Breast epithelium (tissue), 4 donors: ENCODE measurements at regions not wholly inside any gene's neighbourhood (a gene's known extent, or its start where the extent isn't known, plus 50 kb on each side); places are given as distances from the start of the nearest gene placed in this dataset.

ENCODE experiments used
- DNase-seq, 2 donors: peaks; one replicate each; pipeline ENCODE4 v3.0.0-alpha.2; 2019; ENCODE audit warnings: low spot score in 2 of 2
- H3K27ac ChIP-seq, 2 donors: fragments of 200-600 bp; sonication (generic) in 1 of 2; one replicate each; pipeline ENCODE4 v1.5.1; 2016 to 2019; ENCODE audit warnings: mild to moderate bottlenecking in 1 of 2
- H3K27me3 ChIP-seq, 2 donors: fragments of 200-600 bp; sonication (generic) in 1 of 2; one replicate each; pipeline versions ENCODE4 v1.5.1 to v1.6.0; 2017 to 2019; ENCODE audit warnings: control low read depth in 1 of 2, mild to moderate bottlenecking in 1 of 2
- H3K36me3 ChIP-seq: fragments of 200-600 bp; one replicate; pipeline ENCODE4 v1.5.1; 2019
- H3K4me1 ChIP-seq, 2 donors: fragments of 200-600 bp; sonication (generic); one replicate each; pipeline ENCODE4 v1.5.1; 2016 to 2019; ENCODE audit warnings: control low read depth in 1 of 2
- H3K4me3 ChIP-seq, 3 donors: fragments of 200-600 bp; sonication (generic); 1 replicate in 2 of 3; 2 replicates in 1 of 3; pipeline ENCODE4 v1.5.1; 2016 to 2019; ENCODE audit warnings: mild to moderate bottlenecking in 3 of 3, moderate library complexity in 2 of 3
- H3K9me3 ChIP-seq, 2 donors: fragments of 200-600 bp; sonication (generic) in 1 of 2; one replicate each; pipeline ENCODE4 v1.5.1; 2016 to 2019; ENCODE audit warnings: control low read depth in 1 of 2
- CTCF ChIP-seq, 3 donors: fragments of 450-650 bp; IDR thresholded peaks; one replicate each; pipeline ENCODE4 v1.5.1; 2016 to 2017; ENCODE audit warnings: antibody characterized with exemption in 3 of 3, mild to moderate bottlenecking in 3 of 3, moderate library complexity in 3 of 3
- POLR2A ChIP-seq: fragments of 450-650 bp; IDR thresholded peaks from one replicate; pipeline ENCODE4 v1.6.1; 2016; ENCODE audit warnings: antibody characterized with exemption, mild to moderate bottlenecking, moderate library complexity
- POLR2AphosphoS5 ChIP-seq, 3 donors: sonication (generic); formaldehyde crosslinking; IDR thresholded peaks; one replicate each; pipeline ENCODE4 v1.6.1; 2017; ENCODE audit warnings: antibody characterized with exemption in 3 of 3
- intact Hi-C: fragments of 100-400 bp; cut with DNase I; formaldehyde crosslinking; loops from one replicate; pipeline ENCODE4 v1.15.1; 2023; ENCODE audit warnings: low total_unique reads

DNA sequence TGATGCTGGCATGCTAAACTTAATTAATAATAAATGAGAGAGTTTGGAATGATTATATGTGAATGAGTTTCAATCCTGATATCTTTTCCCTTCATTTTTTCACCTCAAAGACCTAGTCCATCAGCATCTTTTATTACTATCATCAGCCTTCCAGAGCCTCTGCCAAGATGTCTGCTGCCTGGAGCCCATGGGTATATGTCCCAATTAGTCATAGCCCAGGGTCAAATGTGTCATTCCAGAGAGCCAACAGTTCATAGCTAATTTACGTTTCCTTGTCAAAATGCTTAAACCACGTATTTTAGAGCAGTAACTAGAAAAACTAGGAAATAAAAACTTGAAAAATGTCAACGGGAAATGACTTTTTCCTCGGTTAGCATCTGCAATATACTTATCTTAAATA lies 457.9 kb downstream of the SI start:
- no peak for TF ChIP-seq POLR2AphosphoS5 (IDR thresholded peaks at IDR 0.05)
- no peak for TF ChIP-seq POLR2A
- TF ChIP-seq CTCF (IDR thresholded peaks at IDR 0.05), result no peak
- H3K27ac ChIP-seq, result no peak overlapping the region
- intact Hi-C loops, result no loop called here
- no peak overlapping the region for H3K4me3 ChIP-seq
- no peaks in the 10 kb centered on the region for H3K9me3 ChIP-seq
- DNase-seq, result no peak
- no peaks in the 10 kb centered on the region for H3K27me3 ChIP-seq
- no peaks in the 10 kb centered on the region for H3K36me3 ChIP-seq
- H3K4me1 ChIP-seq, result no peaks in the 10 kb centered on the region

- Histone ChIP-seq H3K36me3 (no peaks in the 10 kb centered on the region), H3K4me1 (no peaks in the 10 kb centered on the region), H3K9me3 (no peaks in the 10 kb centered on the region), H3K27ac (no peak overlapping the region), H3K4me3 (no peak overlapping the region), H3K27me3 (no peaks in the 10 kb centered on the region)
- TF ChIP-seq POLR2A, result no peak
- no peak for TF ChIP-seq POLR2AphosphoS5 (IDR thresholded peaks at IDR 0.05)
- TF ChIP-seq CTCF (IDR thresholded peaks at IDR 0.05), result no peak
- intact Hi-C loops, result no loop called here
- no peak for DNase-seq
Measured at GRCh38 chr3:164612751-164613150, 465.5 kb downstream of the SI start.

- TF ChIP-seq POLR2A, result no peak
- TF ChIP-seq CTCF (IDR thresholded peaks at IDR 0.05), result no peak
- no peak for TF ChIP-seq POLR2AphosphoS5 (IDR thresholded peaks at IDR 0.05)
- Histone ChIP-seq H3K4me3 (no peak overlapping the region), H3K4me1 (no peaks in the 10 kb centered on the region), H3K36me3 (no peaks in the 10 kb centered on the region), H3K27ac (no peak overlapping the region), H3K9me3 (no peaks in the 10 kb centered on the region), H3K27me3 (no peaks in the 10 kb centered on the region)
- no peak for DNase-seq
- intact Hi-C loops, result no loop called here
Measured at GRCh38 chr3:164608554-164609276, 469.6 kb downstream of the SI start.

DNA sequence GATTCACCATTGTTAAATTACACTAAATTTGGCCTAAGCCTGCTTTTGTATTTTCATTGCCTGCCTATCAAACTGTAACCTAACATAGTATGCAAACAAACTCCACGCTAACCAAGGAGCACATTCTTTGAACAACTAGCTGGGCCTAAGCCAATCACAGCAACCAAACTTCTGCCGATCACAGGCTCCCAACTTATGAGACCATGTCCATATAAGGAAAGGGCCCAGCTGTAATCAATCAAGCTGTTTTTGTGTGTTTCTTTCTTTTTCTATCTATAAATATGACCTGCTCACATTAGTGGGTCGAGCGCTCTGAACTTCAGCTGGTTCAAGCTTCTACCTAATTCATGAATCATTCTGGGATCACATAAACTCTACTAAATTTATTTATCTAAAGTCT lies 473.6 kb downstream of the SI start:
- Histone ChIP-seq H3K4me3 (no peak overlapping the region), H3K9me3 (no peaks in the 10 kb centered on the region), H3K27me3 (no peaks in the 10 kb centered on the region), H3K27ac (no peak overlapping the region), H3K4me1 (no peaks in the 10 kb centered on the region), H3K36me3 (no peaks in the 10 kb centered on the region)
- intact Hi-C loops, result no loop called here
- TF ChIP-seq POLR2A (no peak), CTCF (IDR thresholded peaks at IDR 0.05) (no peak), POLR2AphosphoS5 (IDR thresholded peaks at IDR 0.05) (no peak)
- DNase-seq, result no peak

DNA sequence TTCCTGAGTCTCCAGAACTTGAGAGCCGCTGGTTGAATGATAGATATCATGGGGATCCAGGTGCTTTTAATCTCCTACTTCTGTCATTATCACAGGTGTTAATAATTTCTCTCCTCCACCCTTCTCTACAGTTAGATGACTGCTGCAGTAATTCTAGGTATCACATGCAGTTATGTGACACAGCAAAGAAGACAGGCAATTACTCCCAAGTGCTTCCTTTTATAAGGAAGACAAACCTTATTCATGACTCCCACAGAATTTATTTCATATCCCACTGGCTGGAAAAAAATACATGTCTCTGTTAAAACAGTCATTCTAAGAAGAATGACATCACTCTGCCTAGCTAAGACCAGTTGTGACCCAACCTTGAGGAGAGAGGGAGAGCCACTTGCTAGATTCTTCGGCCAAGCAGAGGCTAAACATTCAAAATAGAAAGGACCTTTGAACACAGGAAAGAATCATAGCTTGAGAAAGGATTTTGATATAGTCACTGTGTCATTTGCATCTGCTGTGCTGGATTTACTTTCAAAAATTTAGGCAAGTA lies 500.6 kb downstream of the SI start:
- Histone ChIP-seq H3K4me1 (no peaks in the 10 kb centered on the region), H3K9me3 (no peaks in the 10 kb centered on the region), H3K36me3 (peaks cover 7% of the 10 kb centered on the region), H3K27me3 (no peaks in the 10 kb centered on the region), H3K4me3 (no peak overlapping the region), H3K27ac (no peak overlapping the region)
- TF ChIP-seq CTCF (IDR thresholded peaks at IDR 0.05) (no peak), POLR2AphosphoS5 (IDR thresholded peaks at IDR 0.05) (no peak), POLR2A (no peak)
- intact Hi-C loops, result no loop called here
- no peak for DNase-seq
